ENCODE measurements at regions not wholly inside any gene's neighbourhood (a gene's known extent, or its start where the extent isn't known, plus 50 kb on each side); places are given as distances from the start of the nearest gene placed in this dataset.

DNA sequence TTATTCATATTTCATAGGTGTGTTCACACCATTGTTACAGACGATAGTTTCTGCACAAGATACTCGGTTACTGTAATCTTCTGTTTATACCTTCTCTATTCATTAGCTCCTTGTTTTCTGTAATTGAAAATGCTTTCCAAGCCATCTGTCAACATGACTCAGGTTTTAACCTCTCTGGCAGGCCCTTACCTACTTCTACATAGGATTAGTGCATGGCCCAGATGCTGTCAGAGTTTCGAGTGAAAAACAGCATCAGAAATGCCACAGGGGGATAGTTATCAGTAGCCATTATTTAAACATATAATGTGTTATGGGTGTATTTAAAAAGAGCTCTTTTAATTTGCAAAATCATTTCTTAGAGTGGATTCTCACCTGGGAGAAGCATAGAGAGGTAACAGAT, 596.4 kb downstream of the FBXO15 start:
- no peaks in the 10 kb centered on the region for H3K9me3 ChIP-seq
- H3K4me1 ChIP-seq = no peaks in the 10 kb centered on the region
- no peak overlapping the region for H3K27ac ChIP-seq
- H3K4me3 ChIP-seq = no peak overlapping the region
- 75 to 82% (median 77%) methylated on average over 3 of the region's 3 CpGs for WGBS, 3 donors
- TF ChIP-seq, protein P1, sequence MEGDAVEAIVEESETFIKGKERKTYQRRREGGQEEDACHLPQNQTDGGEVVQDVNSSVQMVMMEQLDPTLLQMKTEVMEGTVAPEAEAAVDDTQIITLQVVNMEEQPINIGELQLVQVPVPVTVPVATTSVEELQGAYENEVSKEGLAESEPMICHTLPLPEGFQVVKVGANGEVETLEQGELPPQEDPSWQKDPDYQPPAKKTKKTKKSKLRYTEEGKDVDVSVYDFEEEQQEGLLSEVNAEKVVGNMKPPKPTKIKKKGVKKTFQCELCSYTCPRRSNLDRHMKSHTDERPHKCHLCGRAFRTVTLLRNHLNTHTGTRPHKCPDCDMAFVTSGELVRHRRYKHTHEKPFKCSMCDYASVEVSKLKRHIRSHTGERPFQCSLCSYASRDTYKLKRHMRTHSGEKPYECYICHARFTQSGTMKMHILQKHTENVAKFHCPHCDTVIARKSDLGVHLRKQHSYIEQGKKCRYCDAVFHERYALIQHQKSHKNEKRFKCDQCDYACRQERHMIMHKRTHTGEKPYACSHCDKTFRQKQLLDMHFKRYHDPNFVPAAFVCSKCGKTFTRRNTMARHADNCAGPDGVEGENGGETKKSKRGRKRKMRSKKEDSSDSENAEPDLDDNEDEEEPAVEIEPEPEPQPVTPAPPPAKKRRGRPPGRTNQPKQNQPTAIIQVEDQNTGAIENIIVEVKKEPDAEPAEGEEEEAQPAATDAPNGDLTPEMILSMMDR (IDR thresholded peaks at IDR 0.05) = no peak
- H3K36me3 ChIP-seq (ENCODE audit: insufficient read depth in 1 of 2, low read depth in 1 of 2) = no peaks in the 10 kb centered on the region
- intact Hi-C loops (cut with DNase I) = no loop called here
- ATAC-seq = no peak
- H3K27me3 ChIP-seq (ENCODE audit: insufficient read depth in 3 of 3, low read length in 2 of 3) = no peaks in the 10 kb centered on the region
- no peak for DNase-seq

DNA sequence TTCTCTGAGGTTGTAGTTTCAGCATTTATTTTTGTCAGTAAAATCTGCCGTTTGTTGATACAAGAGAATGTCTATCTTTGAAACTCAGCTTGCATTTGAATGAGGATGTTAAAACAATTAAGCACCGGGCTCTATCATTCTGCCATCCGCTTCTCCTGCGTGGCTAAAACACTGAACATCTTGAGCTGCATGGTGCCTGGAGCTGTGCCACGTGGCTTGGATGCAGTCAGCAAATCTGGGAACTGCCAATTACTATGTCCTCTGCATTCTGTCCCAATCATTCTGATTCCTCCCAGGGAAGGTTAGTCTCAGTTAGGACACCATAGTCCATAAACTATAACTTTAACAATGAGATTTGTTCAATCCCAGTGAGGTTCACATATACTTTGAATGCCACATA, 598.4 kb downstream of the FBXO15 start:
- 46 to 49% (median 48%) methylated on average over 5 of the region's 5 CpGs for WGBS, 3 donors

GRCh38 chr18:73545472-73545871, 602.2 kb downstream of the FBXO15 start:
- intact Hi-C loops (cut with DNase I) = no loop called here
- Histone ChIP-seq H3K36me3 (ENCODE audit: insufficient read depth in 1 of 2, low read depth in 1 of 2) (no peaks in the 10 kb centered on the region), H3K9me3 (no peaks in the 10 kb centered on the region), H3K4me1 (no peaks in the 10 kb centered on the region), H3K27me3 (ENCODE audit: insufficient read depth in 3 of 3, low read length in 2 of 3) (no peaks in the 10 kb centered on the region), H3K27ac (no peak overlapping the region), H3K4me3 (no peak overlapping the region)
- ATAC-seq (no peak), DNase-seq (no peak)
- TF ChIP-seq, protein P1 (IDR thresholded peaks at IDR 0.05) = no peak
- 0 to 22% (median 0%) methylated on average over 1 of the region's 1 CpG for WGBS, 3 donors

More for the DNA sequence above, 598.4 kb downstream of the FBXO15 start:
- intact Hi-C loops (cut with DNase I) = no loop called here
- Histone ChIP-seq H3K36me3 (ENCODE audit: insufficient read depth in 1 of 2, low read depth in 1 of 2) (no peaks in the 10 kb centered on the region), H3K9me3 (no peaks in the 10 kb centered on the region), H3K4me3 (no peak overlapping the region), H3K27me3 (ENCODE audit: insufficient read depth in 3 of 3, low read length in 2 of 3) (no peaks in the 10 kb centered on the region), H3K27ac (no peak overlapping the region), H3K4me1 (no peaks in the 10 kb centered on the region)
- ATAC-seq (no peak), DNase-seq (no peak)
- TF ChIP-seq, protein P1 (IDR thresholded peaks at IDR 0.05) = no peak

DNA sequence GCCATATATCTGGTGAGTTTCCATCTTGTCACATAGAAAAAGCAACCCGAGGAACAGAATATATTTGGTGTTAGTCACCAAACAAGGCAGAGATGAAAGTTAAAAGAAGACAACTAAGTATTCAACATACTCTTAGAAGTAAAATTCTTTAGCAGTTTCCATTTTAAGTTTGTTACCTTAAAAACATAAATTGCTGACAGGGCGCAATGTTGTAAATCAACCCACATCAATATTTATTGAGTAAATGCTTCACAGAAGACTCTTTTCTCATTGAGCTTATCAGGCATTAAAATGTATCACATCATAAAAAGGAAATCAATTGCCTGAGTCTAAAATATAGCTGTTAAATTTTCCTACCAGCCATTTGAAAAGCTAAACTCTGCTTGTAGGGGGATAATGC, 603.0 kb downstream of the FBXO15 start:
- Histone ChIP-seq H3K4me1 (no peaks in the 10 kb centered on the region), H3K9me3 (no peaks in the 10 kb centered on the region), H3K36me3 (ENCODE audit: insufficient read depth in 1 of 2, low read depth in 1 of 2) (no peaks in the 10 kb centered on the region), H3K27ac (no peak overlapping the region), H3K4me3 (no peak overlapping the region), H3K27me3 (ENCODE audit: insufficient read depth in 3 of 3, low read length in 2 of 3) (no peaks in the 10 kb centered on the region)
- WGBS, 3 donors = 86 to 93% (median 89%) methylated on average over 2 of the region's 2 CpGs
- DNase-seq = no peak
- intact Hi-C loops (cut with DNase I) = no loop called here
- ATAC-seq = no peak
- TF ChIP-seq, protein P1 (IDR thresholded peaks at IDR 0.05) = no peak

- Histone ChIP-seq H3K9me3 (no peaks in the 10 kb centered on the region), H3K27me3 (ENCODE audit: insufficient read depth in 3 of 3, low read length in 2 of 3) (no peaks in the 10 kb centered on the region), H3K4me3 (no peak overlapping the region), H3K27ac (no peak overlapping the region), H3K36me3 (ENCODE audit: insufficient read depth in 1 of 2, low read depth in 1 of 2) (no peaks in the 10 kb centered on the region), H3K4me1 (no peaks in the 10 kb centered on the region)
- ATAC-seq (no peak), DNase-seq (no peak)
- WGBS, 3 donors = 95 to 100% (median 100%) methylated on average over 1 of the region's 1 CpG
- intact Hi-C loops (cut with DNase I) = no loop called here
- TF ChIP-seq, protein P1 (IDR thresholded peaks at IDR 0.05) = no peak
Measured at GRCh38 chr18:73544032-73544431, 603.6 kb downstream of the FBXO15 start.
